Astrocyte (in vitro differentiated cells and primary cell): ENCODE measurements at regions not wholly inside any gene's neighbourhood (a gene's known extent, or its start where the extent isn't known, plus 50 kb on each side); places are given as distances from the start of the nearest gene placed in this dataset.

Experiments used
- EZH2 ChIP-seq: IDR thresholded peaks from 2 replicates; pipeline ENCODE4 v1.6.1; 2012; ENCODE audit warnings: mild to moderate bottlenecking, low read length, inconsistent platforms; ENCODE audit not compliant: insufficient read depth
- TF ChIP-seq, protein P1 (sequence below): IDR thresholded peaks from 2 replicates; pipeline ENCODE4 v1.5.1; 2011; ENCODE audit warnings: low read depth, mild to moderate bottlenecking, inconsistent platforms, low read length, moderate library complexity; ENCODE audit not compliant: insufficient read depth

DNA sequence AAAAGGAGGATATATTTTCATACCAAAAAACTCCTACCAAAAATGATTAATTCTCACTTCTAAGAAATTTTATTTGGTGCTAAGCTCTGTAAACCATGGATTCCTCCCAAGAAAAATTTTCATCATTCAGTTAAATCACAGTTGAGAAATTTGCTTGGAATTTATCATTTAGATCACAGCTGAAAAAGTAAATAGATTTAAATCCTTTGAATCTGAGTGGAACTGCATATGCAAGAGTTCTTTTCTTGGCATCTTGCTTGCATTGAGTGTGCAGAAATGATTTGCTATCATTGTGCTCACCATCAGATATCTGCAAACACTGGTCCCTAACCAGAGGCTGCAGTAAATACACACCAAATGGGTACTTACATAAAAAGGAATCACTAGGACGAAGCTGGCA lies 836.1 kb upstream of the CDH6 start:
- TF ChIP-seq, protein P1, sequence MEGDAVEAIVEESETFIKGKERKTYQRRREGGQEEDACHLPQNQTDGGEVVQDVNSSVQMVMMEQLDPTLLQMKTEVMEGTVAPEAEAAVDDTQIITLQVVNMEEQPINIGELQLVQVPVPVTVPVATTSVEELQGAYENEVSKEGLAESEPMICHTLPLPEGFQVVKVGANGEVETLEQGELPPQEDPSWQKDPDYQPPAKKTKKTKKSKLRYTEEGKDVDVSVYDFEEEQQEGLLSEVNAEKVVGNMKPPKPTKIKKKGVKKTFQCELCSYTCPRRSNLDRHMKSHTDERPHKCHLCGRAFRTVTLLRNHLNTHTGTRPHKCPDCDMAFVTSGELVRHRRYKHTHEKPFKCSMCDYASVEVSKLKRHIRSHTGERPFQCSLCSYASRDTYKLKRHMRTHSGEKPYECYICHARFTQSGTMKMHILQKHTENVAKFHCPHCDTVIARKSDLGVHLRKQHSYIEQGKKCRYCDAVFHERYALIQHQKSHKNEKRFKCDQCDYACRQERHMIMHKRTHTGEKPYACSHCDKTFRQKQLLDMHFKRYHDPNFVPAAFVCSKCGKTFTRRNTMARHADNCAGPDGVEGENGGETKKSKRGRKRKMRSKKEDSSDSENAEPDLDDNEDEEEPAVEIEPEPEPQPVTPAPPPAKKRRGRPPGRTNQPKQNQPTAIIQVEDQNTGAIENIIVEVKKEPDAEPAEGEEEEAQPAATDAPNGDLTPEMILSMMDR: no peak
- TF ChIP-seq EZH2: no peak
